Kidney epithelial cell (primary cell): ENCODE measurements at regions not wholly inside any gene's neighbourhood (a gene's known extent, or its start where the extent isn't known, plus 50 kb on each side); places are given as distances from the start of the nearest gene placed in this dataset.

Source experiments
- DNase-seq: peaks from one replicate; pipeline ENCODE4 v3.0.0-alpha.2; 2010; ENCODE audit warnings: low read depth
- H3K27me3 ChIP-seq: 2 replicates; pipeline ENCODE4 v1.6.0; 2011; ENCODE audit warnings: low read length; ENCODE audit not compliant: control insufficient read depth, insufficient read depth
- H3K36me3 ChIP-seq: 2 replicates; pipeline ENCODE4 v1.5.1; 2011; ENCODE audit warnings: low read length; ENCODE audit not compliant: control insufficient read depth, insufficient read depth
- H3K4me3 ChIP-seq: 2 replicates; pipeline ENCODE4 v1.5.1; 2011; ENCODE audit warnings: low read depth, mild to moderate bottlenecking, control low read depth, low read length
- TF ChIP-seq, protein P1 (sequence below): IDR thresholded peaks from 2 replicates; pipeline ENCODE4 v1.5.1; 2011; ENCODE audit warnings: mild to moderate bottlenecking, moderate library complexity, low read length, control low read depth, inconsistent platforms; ENCODE audit not compliant: insufficient read depth, poor library complexity, severe bottlenecking

GRCh38 chr6:125593746-125594145 lies 155.7 kb upstream of the HEY2 start:
- H3K27me3 ChIP-seq: no peaks in the 10 kb centered on the region
- TF ChIP-seq, protein P1, sequence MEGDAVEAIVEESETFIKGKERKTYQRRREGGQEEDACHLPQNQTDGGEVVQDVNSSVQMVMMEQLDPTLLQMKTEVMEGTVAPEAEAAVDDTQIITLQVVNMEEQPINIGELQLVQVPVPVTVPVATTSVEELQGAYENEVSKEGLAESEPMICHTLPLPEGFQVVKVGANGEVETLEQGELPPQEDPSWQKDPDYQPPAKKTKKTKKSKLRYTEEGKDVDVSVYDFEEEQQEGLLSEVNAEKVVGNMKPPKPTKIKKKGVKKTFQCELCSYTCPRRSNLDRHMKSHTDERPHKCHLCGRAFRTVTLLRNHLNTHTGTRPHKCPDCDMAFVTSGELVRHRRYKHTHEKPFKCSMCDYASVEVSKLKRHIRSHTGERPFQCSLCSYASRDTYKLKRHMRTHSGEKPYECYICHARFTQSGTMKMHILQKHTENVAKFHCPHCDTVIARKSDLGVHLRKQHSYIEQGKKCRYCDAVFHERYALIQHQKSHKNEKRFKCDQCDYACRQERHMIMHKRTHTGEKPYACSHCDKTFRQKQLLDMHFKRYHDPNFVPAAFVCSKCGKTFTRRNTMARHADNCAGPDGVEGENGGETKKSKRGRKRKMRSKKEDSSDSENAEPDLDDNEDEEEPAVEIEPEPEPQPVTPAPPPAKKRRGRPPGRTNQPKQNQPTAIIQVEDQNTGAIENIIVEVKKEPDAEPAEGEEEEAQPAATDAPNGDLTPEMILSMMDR: no peak
- H3K4me3 ChIP-seq: no peak overlapping the region
- H3K36me3 ChIP-seq: no peaks in the 10 kb centered on the region
- no peak for DNase-seq

DNA sequence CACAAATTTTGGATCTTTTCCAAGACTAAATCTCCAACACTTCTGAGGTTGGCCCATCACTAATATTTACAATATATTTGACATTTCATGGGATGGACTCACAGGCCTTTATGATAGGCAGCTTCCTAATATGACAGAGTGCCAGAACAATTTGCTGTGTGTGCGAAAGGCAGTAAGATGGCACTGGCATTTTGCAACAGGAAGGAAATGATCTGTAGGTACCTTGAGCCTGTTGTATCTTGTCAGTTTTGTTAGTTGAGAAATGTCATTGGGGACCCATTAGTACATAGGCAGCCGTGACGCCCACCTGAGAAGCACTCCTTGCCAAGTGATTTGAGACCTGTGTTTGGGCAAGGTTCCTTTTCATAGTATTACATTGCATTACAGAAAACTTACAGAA lies 153.4 kb upstream of the HEY2 start:
- no peak for DNase-seq
- no peak overlapping the region for H3K4me3 ChIP-seq
- H3K36me3 ChIP-seq: no peaks in the 10 kb centered on the region
- no peaks in the 10 kb centered on the region for H3K27me3 ChIP-seq
- TF ChIP-seq, protein P1: no peak

DNA sequence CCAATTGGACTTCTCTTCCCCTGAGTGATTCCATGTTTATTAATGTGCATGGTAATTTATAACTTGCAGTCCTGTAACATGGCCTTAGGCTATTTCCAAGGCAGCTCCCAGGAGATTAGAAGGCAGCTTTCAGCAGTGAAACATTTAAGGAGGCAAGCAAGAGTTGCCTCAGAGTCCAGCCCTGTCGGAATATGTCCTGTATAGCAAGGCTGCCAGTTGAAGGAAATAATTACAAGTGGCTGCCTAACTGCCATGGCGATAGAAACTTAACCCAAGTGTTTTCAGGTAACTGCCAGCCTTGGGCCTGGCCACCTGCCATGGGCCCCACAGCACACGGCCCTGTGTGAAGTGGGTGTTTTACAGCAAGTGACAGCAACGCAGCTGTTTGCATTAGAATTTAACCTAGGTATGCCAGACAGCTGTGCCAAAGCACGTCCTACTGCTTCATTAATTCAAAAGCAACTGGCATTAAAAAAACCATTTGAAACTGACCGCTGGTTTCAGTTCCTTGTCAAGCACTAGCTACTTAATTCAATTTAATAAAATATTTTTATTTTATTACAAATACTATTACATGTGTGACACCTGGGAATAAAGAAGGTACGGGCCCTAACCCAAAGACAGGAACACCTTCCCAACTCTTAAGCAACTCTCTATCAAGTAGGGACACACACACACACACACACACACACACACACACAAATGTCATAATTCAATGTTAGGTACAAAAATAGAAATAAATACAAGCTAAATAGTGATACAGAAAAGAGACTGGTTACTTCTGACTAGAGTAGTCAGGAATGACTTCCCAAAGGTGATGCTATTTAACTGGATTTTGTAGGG lies 151.8 kb upstream of the HEY2 start:
- H3K4me3 ChIP-seq: no peak overlapping the region
- DNase-seq: no peak
- no peaks in the 10 kb centered on the region for H3K27me3 ChIP-seq
- TF ChIP-seq, protein P1: no peak
- H3K36me3 ChIP-seq: no peaks in the 10 kb centered on the region

DNA sequence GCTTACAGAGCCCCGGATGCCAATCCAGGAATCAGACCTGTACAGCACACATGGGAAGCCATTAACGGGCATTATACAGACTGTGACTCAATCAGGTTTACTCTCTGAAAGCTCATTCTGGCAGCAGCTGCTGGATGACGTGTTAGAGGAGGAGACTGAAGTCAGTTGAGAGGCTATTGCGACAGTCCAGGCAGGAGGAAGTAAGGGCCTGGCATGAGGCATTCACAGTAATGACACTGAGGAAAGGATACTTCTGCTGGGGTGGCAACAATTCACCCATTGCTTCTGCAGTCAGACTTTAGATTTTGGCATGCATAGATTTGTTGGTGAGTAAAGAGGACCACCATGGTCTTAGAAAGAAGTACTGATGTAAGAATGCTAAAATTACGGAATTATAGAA lies 151.0 kb upstream of the HEY2 start:
- TF ChIP-seq, protein P1: no peak
- Histone ChIP-seq H3K4me3 (no peak overlapping the region), H3K36me3 (no peaks in the 10 kb centered on the region), H3K27me3 (no peaks in the 10 kb centered on the region)
- DNase-seq: no peak

- DNase-seq: no peak
- Histone ChIP-seq H3K4me3 (no peak overlapping the region), H3K27me3 (no peaks in the 10 kb centered on the region), H3K36me3 (no peaks in the 10 kb centered on the region)
- TF ChIP-seq, protein P1: no peak
Observed at GRCh38 chr6:125604257-125604656, 145.2 kb upstream of the HEY2 start.

- Histone ChIP-seq H3K4me3 (no peak overlapping the region), H3K27me3 (no peaks in the 10 kb centered on the region), H3K36me3 (no peaks in the 10 kb centered on the region)
- TF ChIP-seq, protein P1: no peak
- peak; percentile 43 for DNase-seq
Observed at GRCh38 chr6:125611573-125612344, 137.7 kb upstream of the HEY2 start.
